ENCODE measurements at regions not wholly inside any gene's neighbourhood (a gene's known extent, or its start where the extent isn't known, plus 50 kb on each side); places are given as distances from the start of the nearest gene placed in this dataset.

GRCh38 chr15:39265261-39265660 lies 315.6 kb upstream of the THBS1 start:
- TF ChIP-seq CTCF (IDR thresholded peaks at IDR 0.05; ENCODE audit: low read depth, low read length) (no peak), EZH2phosphoT487 (IDR thresholded peaks at IDR 0.05; ENCODE audit: low read depth) (no peak)

All from OCI-LY3 (cell line).